GM21390 (cell line): ENCODE measurements at regions not wholly inside any gene's neighbourhood (a gene's known extent, or its start where the extent isn't known, plus 50 kb on each side); places are given as distances from the start of the nearest gene placed in this dataset.

Experiments
- ATAC-seq: cut with Tn5 transposase; IDR thresholded peaks from one replicate; pipeline ENCODE4 v1.9.1; 2021; ENCODE audit not compliant: unreplicated experiment

- no peak for ATAC-seq
Measured at GRCh38 chr11:115696563-115696962, 192.3 kb upstream of the CADM1 start.

GRCh38 chr11:115695677-115696364 is 191.6 kb upstream of the CADM1 start:
- no peak for ATAC-seq

- ATAC-seq = no peak
Measured at GRCh38 chr11:115693002-115693401, 188.8 kb upstream of the CADM1 start.

GRCh38 chr11:115691030-115691429 is 186.8 kb upstream of the CADM1 start:
- ATAC-seq = no peak

- ATAC-seq = no peak
Measured at GRCh38 chr11:115687934-115688333, 183.7 kb upstream of the CADM1 start.

GRCh38 chr11:115684699-115685098 is 180.5 kb upstream of the CADM1 start:
- no peak for ATAC-seq

- ATAC-seq = no peak
Measured at GRCh38 chr11:115684135-115684534, 179.9 kb upstream of the CADM1 start.

- no peak for ATAC-seq
Measured at GRCh38 chr11:115682888-115683287, 178.7 kb upstream of the CADM1 start.

GRCh38 chr11:115682101-115682500 is 177.9 kb upstream of the CADM1 start:
- no peak for ATAC-seq

GRCh38 chr11:115679945-115680344 is 175.7 kb upstream of the CADM1 start:
- no peak for ATAC-seq

- no peak for ATAC-seq
Measured at GRCh38 chr11:115678942-115679341, 174.7 kb upstream of the CADM1 start.

- ATAC-seq = no peak
Measured at GRCh38 chr11:115677190-115677589, 173.0 kb upstream of the CADM1 start.

GRCh38 chr11:115676768-115677167 is 172.6 kb upstream of the CADM1 start:
- no peak for ATAC-seq

- ATAC-seq = no peak
Measured at GRCh38 chr11:115676206-115676605, 172.0 kb upstream of the CADM1 start.

GRCh38 chr11:115674937-115675544 is 170.8 kb upstream of the CADM1 start:
- ATAC-seq = no peak

GRCh38 chr11:115674176-115674936 is 170.1 kb upstream of the CADM1 start:
- ATAC-seq = no peak

- ATAC-seq = no peak
Measured at GRCh38 chr11:115673720-115674119, 169.5 kb upstream of the CADM1 start.

- no peak for ATAC-seq
Measured at GRCh38 chr11:115672999-115673411, 168.8 kb upstream of the CADM1 start.

- no peak for ATAC-seq
Measured at GRCh38 chr11:115672412-115672811, 168.2 kb upstream of the CADM1 start.

GRCh38 chr11:115670538-115671205 is 166.5 kb upstream of the CADM1 start:
- no peak for ATAC-seq

- no peak for ATAC-seq
Measured at GRCh38 chr11:115665958-115666357, 161.7 kb upstream of the CADM1 start.
